Dermis blood vessel endothelial cell (primary cell): ENCODE measurements at regions not wholly inside any gene's neighbourhood (a gene's known extent, or its start where the extent isn't known, plus 50 kb on each side); places are given as distances from the start of the nearest gene placed in this dataset.
A peak's percentile ranks its signal among the peaks of the same experiment; 100 is the strongest.
"Not testable (repeated sequence)": the region's sequence is repeated elsewhere in the genome, so short reads cannot be mapped to it uniquely, and the experiment has no call there.

Experiments
- DNase-seq: peaks from one replicate; pipeline ENCODE4 v3.0.0; 2010

DNA sequence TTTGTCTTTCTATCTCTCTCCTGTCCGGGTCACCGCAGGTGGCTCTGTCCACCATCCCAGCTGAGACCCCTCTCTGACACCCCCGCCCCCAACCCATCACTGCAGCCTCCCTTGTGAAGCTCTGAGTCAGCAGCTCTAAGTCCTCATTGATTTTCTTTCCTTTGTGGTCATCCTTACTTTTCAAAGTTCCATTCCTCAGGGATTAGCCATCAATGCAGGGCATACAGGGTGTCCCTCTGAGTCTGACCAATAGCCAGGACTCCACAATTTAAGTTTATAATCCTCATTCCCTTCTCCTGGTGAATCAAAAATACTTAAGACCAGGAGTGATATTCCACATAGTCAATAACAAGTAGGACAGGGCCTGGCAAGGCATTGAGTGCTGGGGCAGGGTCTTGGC lies 333.3 kb upstream of the CNR1 start:
- DNase-seq: no peak

GRCh38 chr6:88497403-88497802 lies 331.3 kb upstream of the CNR1 start:
- DNase-seq: not testable (repeated sequence)

DNA sequence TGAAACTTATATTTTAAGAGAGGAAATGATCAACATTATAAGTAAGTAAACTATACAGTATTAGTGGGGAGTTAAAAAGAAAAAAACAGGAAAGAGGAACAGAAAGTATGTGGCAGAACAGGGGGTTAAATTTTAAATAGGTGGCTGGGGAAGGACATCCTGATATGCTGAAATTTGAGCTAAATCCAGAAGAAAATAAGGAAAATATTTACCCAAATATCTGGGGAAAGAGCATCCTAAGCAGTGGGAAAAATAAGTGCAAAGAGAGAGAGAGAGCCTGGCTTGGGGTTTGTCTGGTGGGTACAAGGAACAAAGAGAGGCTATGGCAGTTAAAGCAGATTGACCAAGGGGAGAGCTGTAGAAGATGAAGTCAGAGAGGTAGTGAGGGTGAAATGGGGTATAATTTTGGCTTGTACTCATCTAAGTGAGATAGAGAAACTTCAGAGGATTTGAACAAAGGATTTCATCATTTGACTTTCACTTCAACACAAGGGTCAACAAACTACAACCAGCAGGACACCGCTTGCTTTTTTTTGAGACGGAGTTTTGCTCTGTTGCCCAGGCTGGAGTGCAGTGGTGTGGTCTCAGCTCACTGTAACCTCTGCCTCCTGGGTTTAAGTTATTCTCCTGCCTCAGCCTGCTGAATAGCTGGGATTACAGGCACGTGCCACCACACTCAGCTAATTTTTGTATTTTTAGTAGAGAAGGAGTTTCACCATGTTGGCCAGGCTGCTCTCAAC lies 328.4 kb upstream of the CNR1 start:
- no peak for DNase-seq

DNA sequence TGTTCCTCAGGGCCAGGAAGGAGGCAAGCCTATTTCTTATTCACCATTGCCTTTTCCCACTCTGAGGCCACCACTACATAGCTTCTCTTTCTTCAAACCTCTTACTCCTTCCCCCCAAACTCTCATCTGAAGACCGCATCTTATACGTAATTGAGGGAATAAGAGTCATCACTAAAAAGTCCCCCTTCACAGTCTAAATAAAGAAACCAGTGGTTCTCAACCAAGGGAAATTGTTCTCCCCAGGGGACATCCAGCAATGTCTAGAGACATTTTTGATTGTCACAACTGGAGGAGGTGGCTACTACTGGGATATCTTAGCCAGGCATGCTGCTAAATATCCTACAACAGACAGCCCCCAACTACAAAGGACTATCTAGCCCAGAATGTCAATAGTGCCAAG lies 327.6 kb upstream of the CNR1 start:
- no peak for DNase-seq

DNA sequence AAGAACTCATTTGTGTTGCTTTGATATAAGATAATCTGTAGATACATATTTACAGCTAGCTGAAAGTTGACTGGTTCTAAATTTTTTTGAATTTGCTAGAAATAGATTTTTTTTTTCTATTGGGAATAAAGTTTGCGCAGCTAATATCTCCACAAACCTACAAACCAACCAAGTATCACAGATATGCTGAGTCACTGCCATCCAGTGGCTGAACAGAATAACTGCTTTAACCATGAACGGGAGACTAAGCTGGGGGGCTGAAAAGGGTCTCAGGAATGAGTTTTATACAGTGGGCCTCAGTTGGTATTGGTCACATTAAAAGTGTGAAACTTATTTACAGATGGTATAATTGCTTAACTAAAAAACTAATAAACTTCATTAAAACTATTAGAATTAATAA lies 326.7 kb upstream of the CNR1 start:
- DNase-seq: peak; percentile 79

DNA sequence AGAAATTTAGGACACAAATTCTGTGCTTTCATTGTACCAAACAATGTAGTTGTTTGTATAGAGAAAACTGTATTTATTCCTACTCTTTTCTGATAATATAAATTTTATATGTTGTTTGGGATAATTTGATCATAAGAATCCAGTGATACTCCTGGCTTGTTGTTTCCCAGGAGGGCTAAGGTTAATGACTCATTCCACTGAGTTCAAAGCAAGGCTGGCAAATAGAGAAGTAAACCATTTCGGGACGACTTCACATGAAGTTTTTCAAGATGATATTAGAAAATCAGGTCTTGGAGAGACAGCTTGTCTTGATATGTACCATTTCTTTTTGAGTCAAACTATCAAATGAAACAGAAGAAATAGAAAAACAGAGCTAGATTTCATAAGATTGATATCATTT lies 326.1 kb upstream of the CNR1 start:
- peak; percentile 57 for DNase-seq

- DNase-seq: no peak
Measured at GRCh38 chr6:88491266-88491880, 325.2 kb upstream of the CNR1 start.

GRCh38 chr6:88490908-88491264 lies 324.7 kb upstream of the CNR1 start:
- peak; percentile 91 for DNase-seq

DNA sequence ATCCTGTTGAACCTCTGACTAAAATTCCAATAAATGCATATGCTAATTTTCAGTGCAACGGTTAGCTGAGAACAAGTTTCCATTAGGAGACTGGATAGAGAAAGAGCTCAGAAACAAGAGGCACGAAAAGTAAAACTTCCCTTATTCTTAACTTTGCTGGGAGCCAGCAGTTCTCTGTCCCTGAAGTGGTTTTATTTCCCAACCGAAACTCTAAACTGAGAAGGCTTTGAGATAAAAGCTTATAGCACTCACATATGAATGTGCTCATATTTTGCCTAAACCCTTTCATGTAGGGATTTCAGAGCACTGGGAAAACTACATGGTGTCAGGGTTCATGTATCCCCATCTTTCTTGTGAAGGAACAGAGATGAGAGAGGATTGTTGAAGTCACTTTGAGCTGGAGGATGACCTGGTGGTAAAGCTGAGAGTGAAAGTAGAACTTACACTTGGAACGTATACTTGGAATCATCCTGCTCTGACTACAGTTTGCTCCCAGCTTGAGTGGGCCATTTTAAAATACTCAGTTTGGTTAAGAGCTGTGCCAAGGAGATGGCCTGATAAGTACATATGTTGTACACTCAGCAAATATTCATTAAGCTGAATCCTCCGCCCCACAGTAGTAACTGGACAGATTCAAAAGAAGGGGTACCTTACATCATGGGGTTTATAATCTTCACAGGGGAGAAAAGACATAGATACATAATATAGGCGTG lies 324.2 kb upstream of the CNR1 start:
- DNase-seq: peak; percentile 31

DNA sequence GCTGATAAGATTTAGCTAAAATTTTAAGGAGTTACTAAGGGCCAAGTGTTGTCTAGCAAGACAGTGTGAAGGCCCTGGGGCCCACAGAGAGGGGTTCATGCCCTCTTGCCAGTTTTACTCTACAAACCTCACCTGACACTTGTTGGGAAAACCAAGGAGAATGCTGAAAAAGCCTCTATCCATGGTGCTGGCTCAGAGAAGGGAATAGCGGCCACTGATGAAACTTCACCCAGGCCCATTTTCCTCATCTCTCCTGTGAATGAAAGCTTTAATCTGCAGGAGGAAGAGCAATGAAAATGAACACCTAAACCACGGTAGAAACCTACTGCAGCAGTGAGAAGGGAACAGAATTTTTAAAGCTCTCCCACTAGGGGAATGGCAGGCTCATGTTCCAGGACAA lies 317.3 kb upstream of the CNR1 start:
- no peak for DNase-seq

DNA sequence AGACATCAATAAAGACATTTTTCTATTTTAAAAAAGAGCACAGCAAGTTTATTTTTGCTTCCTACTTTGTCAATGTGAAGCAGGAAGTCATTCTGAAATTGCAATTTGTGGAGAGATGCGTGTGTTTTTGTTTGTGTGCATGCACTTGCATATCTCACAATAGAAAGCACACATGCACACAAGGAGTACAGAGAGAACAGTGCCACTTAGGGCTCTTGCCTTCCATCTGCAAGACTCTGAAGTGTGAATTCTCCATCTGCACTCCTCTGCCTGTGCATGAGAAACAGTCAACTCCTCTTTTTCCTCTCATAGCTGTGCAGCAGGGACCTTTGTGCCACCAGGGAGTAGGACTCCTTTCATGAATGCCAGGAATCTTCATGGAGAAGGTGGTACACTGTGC lies 316.3 kb upstream of the CNR1 start:
- DNase-seq: no peak

DNA sequence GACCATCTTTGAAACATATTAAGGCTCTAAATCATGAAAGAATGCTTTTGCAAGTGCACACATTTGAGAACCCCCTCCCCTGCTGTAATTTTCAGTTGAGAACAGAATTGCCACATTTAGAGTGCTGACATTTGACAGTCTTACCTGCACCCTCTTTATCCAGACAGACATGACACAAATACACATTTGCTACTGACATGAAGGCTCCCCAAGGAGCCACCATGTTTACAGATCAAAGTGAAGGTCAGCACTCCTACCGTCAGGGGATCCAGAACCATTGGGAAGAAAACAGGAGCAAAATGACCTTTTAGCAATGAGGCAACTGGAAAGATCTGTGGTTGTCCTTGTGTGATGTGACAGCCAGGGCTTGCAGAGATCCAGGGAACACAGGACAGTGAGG lies 315.4 kb upstream of the CNR1 start:
- no peak for DNase-seq

GRCh38 chr6:88480816-88481215 lies 314.7 kb upstream of the CNR1 start:
- no peak for DNase-seq

- no peak for DNase-seq
Measured at GRCh38 chr6:88477413-88477812, 311.3 kb upstream of the CNR1 start.

DNA sequence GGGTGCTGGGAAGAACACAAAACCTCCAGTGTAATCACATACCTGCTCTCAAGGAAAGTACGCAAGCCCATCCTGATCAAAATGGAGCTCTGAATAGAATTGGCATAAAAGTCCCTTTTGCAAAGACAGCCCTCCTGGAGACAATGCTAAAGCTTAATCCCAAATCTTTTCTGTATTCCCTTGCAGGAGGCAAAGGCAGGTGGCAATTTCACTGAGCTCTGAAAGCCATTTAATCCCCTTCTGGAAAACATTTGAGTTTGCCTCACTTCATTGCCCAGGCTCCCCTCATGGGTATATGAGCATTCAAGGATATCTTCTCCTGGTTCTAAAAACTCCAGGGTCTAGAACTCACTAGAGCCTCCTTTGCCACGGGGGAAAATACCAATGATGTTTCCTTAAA lies 310.2 kb upstream of the CNR1 start:
- no peak for DNase-seq

DNA sequence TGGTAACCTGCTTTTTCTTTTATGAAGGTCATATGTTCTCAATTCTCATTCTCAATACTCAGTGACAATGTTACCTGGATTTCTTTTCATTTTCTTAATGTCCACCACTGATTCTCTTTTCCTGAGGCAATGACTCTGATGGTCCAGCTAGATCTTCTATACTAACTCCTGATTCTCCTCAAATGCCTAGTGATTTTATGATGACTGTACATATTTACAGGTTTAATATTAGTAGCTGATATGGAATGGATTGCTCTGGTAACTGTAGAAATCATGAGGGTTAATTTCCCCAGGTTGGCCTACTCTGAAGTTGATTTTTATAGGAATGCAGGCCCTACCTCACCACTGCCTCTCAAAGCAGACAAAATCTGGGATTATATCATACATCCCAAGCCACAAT lies 308.6 kb upstream of the CNR1 start:
- no peak for DNase-seq

- DNase-seq: no peak
Measured at GRCh38 chr6:88473589-88473988, 307.4 kb upstream of the CNR1 start.

GRCh38 chr6:88472851-88473525 lies 306.8 kb upstream of the CNR1 start:
- no peak for DNase-seq

DNA sequence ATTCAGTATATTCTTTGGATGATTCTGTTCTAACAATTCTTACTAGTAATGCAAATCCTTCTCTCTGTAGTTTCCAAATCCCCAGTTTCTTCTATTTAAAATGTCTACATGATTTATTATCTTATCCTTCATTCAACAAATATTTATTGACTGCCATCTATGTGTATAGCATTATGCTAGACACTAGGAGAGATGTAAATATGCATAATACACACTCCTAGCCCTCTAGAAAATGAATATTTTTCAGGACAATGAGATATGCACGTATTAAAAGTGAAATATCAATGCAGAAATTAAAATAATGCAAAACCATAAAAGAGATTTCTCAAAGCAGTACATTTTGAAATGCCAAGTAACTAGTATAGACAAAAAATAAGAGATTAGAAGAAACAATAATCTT lies 293.5 kb upstream of the CNR1 start:
- DNase-seq: no peak

- no peak for DNase-seq
Measured at GRCh38 chr6:88459189-88459588, 293.0 kb upstream of the CNR1 start.

- DNase-seq: no peak
Measured at GRCh38 chr6:88458662-88459061, 292.5 kb upstream of the CNR1 start.

DNA sequence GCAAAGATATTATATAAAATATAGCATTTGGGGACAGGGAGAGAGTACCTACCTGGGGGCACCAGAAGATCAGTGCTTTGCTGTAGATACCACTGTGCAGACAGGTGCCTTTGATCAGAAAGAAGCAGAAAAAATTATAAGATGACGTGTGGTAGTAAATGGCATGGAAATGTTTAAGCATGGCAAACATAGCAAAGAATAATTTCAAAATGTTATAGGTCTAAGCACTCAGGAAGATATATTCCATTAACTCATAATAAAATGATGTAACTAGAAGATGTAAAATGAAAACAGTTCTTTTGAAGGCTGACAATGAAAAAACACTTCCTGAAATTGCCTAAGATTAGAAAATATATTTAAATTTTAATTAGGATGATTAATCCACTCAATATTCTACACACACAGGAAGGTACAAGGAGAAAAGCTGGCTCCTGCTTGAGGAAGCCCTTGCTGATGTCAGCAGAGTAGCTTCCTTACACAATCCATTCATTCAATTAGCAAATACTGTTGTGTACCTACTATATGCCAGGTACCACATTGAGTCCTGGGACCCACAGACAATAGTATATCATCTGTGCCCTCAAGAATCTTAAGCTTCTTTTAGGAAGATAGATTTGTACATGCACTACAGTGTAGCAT lies 290.2 kb upstream of the CNR1 start:
- no peak for DNase-seq

DNA sequence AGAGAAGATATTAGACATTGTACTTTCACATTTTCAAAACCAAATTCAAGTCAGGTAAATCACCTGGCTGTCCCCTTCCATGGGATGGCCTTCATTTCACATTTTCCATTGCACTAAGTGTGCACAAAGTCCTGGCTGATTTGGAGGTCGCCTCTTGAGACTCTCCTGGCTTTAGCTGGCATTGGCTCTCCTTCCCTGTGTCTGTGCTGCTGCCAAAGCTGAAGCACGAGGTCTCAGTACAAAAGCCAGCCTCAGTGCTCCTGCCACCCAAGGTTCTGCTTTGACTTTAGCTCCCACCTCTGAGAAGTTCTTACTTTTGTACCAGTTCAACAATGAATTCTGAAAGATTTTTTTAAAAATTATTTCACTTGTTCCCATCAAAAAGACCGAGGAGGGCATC lies 289.2 kb upstream of the CNR1 start:
- no peak for DNase-seq
